GM18861 (cell line): ENCODE measurements at regions not wholly inside any gene's neighbourhood (a gene's known extent, or its start where the extent isn't known, plus 50 kb on each side); places are given as distances from the start of the nearest gene placed in this dataset.
"Not testable (repeated sequence)": the region's sequence is repeated elsewhere in the genome, so short reads cannot be mapped to it uniquely, and the experiment has no call there.

ENCODE experiments used
- ATAC-seq: cut with Tn5 transposase; IDR thresholded peaks from one replicate; pipeline ENCODE4 v1.9.1; 2021; ENCODE audit not compliant: unreplicated experiment

- no peak for ATAC-seq
These were observed 94.9 kb upstream of the MED13 start for GRCh38 chr17:62159994-62160393.

- ATAC-seq = no peak
These were observed 91.9 kb upstream of the MED13 start for GRCh38 chr17:62156949-62157348.

DNA sequence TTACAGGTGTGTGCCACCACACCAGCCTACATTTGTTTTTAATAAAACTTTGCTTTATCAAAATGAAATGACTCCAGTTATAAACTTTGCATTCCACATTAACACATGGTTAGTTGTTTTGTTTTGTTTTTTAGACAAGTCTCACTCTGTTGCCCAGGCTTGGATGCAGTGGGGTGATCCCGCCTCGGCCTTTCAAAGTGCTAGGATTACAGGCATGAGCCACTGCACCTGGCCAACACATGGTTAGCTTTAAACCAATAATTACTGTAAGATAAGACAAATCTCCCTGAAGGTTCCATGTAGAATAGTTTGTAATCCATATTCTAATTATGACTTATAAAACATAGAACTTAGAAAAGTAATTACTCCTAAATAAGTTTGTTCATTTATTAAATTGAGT lies 89.8 kb upstream of the MED13 start:
- no peak for ATAC-seq

- no peak for ATAC-seq
These were observed 85.4 kb upstream of the MED13 start for GRCh38 chr17:62150471-62150870.

DNA sequence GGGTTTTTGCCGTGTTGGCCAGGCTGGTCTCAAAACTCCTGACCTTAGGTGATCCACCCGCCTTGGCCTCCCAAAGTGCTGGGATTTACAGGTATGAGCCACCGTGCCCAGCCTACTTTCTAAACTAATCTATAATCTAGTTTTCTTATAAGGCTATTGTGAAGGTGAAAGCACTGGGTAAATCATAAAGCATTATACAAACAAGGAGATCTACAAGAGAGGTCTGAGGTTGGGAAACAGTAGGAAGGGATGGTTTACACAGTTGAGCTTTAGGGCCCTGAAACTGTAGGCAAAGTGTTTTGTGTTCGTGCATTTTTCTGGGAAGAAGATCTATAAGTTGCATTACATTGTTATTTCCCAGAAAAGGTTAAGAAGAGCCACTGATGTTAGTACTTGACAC lies 84.9 kb upstream of the MED13 start:
- ATAC-seq = no peak

DNA sequence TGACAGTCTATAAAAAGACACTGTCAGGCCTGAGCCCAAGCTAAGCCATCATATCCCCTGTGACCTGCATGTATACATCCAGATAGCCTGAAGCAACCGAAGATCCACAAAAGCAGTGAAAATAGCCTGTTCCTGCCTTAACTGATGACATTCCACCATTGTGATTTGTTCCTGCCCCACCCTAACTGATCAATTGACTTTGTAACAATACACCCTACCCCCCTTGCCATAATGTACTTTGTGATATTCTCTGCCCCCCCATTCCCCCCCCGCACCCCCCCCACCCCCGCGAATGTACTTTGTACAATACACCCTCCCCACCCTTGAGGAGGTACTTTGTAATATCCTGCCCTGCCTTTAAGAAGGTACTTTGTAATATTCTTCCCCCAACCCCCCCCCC lies 82.2 kb upstream of the MED13 start:
- no peak for ATAC-seq

DNA sequence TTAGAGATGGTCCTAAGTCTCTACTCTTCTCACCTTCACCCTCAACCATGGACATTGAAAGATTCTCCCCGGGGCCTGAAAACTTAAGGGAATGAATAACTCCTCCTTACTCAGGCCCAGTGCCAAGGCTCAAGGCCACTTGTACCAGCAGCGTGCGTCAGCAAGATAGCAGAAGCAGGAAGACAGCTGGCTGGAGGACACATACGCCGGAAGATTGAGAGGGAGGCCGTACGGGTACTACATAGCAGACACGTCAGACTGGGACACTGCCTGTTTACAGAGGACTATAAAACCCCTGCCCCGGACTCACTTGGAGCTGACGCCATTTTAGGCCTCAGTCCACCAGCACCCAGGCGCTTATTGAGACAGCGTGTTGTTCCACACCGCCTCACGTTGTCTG lies 75.8 kb upstream of the MED13 start:
- ATAC-seq = no peak

- no peak for ATAC-seq
These were observed 75.3 kb upstream of the MED13 start for GRCh38 chr17:62140376-62140775.

DNA sequence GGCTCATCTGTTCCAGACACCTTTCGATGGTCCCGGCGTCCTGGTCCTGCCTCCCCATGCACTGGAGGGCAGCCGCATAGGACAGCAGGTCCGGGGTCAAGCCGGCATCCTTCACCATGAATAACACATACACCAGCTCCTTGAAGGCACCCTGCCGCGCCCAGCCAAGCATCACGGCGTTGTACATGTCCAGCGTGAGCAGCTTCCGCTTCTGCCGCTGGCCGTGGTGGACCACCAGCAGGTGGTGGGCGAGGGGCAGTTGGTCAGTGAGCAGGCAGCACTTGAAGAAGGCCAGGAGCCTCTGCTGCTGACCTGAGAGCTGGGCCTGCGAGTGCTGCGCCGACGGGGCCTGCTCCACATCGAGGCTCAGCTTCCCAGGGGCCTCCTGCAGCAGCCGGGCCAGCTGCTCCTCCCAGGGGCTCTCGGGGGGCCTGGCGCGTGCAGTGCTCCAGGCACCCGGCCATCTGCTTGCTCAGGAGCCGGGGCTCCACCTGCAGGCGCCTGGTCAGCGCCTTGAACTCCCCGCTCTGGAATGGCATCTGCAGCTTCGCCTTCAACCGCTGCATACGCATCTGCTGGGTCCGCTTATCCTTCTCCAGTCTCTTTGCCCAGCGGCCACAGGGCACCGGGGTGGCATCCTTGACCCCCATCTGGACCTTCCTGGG lies 74.7 kb upstream of the MED13 start:
- ATAC-seq = not testable (repeated sequence)

- ATAC-seq = no peak
These were observed 74.1 kb upstream of the MED13 start for GRCh38 chr17:62139141-62139540.

- ATAC-seq = not testable (repeated sequence)
These were observed 73.6 kb upstream of the MED13 start for GRCh38 chr17:62138676-62139121.

DNA sequence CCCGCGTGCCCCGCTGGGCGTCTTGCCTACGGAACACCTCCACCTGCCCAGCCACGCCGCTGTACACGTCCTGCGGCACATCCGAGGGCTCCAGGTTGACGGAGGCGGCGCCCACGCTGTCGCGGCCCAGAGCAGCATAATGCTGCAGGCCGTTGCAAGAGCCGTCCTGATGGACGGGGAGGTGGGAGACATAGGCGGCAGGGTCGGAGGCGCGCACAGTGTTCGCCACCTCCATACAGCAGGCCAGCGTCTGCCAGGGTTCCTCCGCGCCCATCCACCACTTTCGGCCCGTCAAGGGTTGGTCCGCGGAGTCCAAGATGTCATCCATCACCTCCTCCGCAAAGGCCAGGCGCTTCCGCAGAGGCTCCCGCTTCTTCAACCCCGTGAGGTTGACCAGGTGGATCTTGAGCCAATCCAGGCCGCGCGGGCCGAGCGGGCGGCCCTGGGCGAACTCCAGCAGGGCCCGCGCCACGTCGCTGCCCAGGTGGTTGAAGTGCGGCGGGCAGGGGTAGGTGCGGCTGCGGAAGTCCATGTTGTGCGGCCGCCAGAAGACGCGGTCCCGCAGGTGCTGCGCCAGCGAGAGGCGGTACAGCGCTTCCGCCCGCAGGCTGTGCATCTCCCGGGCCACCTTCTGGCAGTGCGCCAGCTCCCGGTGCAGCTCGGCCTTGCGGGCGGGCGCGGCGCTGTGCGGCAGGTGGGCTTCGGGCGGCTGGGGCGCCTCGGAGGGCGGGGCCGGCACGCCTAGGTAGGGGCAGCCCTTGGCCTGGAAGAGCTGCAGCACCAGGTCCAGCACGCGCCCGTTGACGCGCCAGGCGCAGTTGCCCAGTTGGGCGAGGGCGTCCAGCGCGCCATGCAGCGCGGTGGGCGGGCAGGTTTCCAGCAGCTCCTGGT lies 72.9 kb upstream of the MED13 start:
- ATAC-seq = not testable (repeated sequence)

DNA sequence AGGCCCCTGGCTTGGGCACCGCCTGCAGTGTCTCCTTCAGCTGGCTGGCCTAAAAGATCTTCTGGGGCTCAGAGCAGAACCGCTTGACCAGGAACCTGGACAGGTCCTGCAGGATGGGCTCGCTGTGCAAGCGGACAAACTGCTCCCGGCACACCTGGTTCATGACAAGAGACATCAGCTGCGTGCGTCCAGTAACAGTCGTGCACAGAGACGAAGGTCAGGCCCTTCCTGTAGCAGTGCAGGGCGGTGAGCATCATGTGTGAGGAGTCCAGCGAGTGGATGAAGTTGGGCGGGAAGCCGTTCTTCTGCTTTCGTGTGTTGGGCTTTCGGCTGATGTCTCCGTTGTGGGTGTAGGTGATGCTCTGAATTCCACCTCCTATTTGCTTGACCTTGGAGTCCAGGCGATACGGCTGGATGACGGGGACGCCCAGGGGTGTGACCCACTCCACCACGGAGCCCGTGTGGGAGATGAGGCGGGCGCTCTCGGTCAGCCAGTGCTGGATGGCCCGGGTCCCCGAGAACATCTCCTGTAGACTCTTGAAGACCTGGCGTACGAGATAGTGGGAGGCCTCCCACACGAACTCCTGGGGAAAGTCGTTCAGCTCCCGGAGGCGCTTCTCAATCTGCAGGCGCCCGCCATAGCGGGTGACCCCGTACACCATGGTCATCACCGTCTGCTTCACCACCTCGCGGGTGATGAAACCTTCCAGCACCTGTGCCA lies 72.1 kb upstream of the MED13 start:
- not testable (repeated sequence) for ATAC-seq

GRCh38 chr17:62135742-62136141 lies 70.7 kb upstream of the MED13 start:
- ATAC-seq = no peak

- ATAC-seq = not testable (repeated sequence)
These were observed 70.0 kb upstream of the MED13 start for GRCh38 chr17:62135096-62135495.

DNA sequence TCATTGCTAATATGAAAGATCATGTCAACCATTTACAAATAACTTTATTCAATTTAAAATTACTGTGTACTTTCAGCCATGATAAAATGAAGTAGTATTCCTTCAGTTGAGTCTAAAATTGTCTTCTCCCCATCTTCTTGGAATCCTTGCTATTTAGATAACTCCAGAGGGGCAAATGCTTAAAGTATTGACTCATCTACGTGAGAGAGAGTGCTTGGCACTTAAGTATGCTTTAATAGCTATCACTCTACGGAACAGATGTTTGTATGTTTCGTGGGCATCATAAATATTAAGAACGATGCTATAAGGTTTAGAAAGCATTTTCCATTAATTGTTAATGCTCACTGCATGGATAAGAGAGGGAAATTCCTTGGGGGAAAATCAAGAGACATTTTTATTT lies 69.3 kb upstream of the MED13 start:
- ATAC-seq = no peak

- not testable (repeated sequence) for ATAC-seq
These were observed 66.2 kb upstream of the MED13 start for GRCh38 chr17:62131271-62131670.

GRCh38 chr17:62130739-62131138 lies 65.7 kb upstream of the MED13 start:
- ATAC-seq = no peak

DNA sequence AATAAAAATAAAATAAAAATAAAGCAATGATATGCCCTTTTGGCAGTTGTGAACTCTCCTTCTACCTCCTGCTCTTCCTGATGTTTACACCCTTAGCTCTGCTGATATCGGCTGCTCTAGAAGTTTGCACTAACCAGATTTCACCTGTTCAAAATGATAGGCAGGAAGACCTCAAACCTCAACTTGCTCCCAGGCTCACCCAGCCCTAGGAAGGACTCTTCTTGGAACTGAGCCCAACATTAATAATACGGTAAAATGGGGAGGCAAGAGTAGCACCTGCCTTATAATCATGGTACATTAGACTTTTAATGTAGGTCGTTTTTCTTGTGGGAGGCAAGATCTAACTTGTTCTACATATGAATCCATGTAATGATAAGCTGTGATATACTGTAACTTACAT lies 61.2 kb upstream of the MED13 start:
- no peak for ATAC-seq

DNA sequence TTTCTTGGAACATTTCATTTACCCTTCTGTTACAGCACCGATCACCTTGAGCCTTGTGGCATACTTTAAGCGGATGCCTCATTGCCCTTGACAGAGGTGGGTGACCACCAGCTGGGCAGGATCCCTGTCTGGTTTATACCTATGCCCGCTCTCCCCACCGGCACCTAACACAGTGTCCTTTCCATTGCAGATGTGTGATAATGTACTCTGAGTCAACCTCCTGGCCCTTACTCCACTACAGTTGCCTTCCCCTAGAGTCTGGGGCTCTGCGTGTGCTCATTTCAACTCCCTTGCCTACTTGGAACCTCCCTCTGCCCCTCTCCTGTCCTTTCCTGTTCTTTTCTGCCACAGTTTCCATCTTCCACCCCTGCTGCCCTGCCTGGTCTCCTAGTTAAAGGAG lies 60.2 kb upstream of the MED13 start:
- ATAC-seq = no peak

- ATAC-seq = no peak
These were observed 56.1 kb upstream of the MED13 start for GRCh38 chr17:62121025-62121730.
